HEK293T (cell line): ENCODE measurements at regions not wholly inside any gene's neighbourhood (a gene's known extent, or its start where the extent isn't known, plus 50 kb on each side); places are given as distances from the start of the nearest gene placed in this dataset.

Source experiments
- CTCF ChIA-PET: fragments of 350-600 bp; formaldehyde crosslinking; extraction: SDS; loops from one replicate; lab custom pipeline; 2021; ENCODE audit warnings: antibody characterized with exemption, inconsistent platforms; lab: Yijun Ruan, JAX
- POLR2A ChIA-PET: fragments of 350-600 bp; formaldehyde crosslinking; extraction: SDS; loops from one replicate; lab custom pipeline; 2020; ENCODE audit warnings: antibody characterized with exemption, inconsistent platforms; lab: Yijun Ruan, JAX
- DNase-seq: peaks from one replicate; pipeline ENCODE4 v3.0.0; 2012; ENCODE audit warnings: mixed read lengths; ENCODE audit errors: extremely low spot score
- ARNT ChIP-seq: fragments of 450-650 bp; IDR thresholded peaks from 2 replicates; pipeline ENCODE4 v1.6.1; 2017; ENCODE audit warnings: mild to moderate bottlenecking
- BHLHE40 ChIP-seq: fragments of 450-650 bp; IDR thresholded peaks from 2 replicates; pipeline ENCODE4 v1.6.1; 2016; ENCODE audit warnings: mild to moderate bottlenecking, moderate library complexity, borderline replicate concordance
- CTBP1 ChIP-seq: fragments of 450-650 bp; IDR thresholded peaks from 2 replicates; pipeline ENCODE4 v1.6.1; 2016; ENCODE audit warnings: borderline replicate concordance
- ELF4 ChIP-seq: fragments of 450-650 bp; IDR thresholded peaks from 2 replicates; pipeline ENCODE4 v1.6.1; 2017; ENCODE audit warnings: antibody characterized with exemption
- FOXA1 ChIP-seq: fragments of 450-650 bp; IDR thresholded peaks from 2 replicates; pipeline ENCODE4 v1.6.1; 2016; ENCODE audit warnings: mild to moderate bottlenecking
- FOXK2 ChIP-seq: fragments of 450-650 bp; IDR thresholded peaks from 2 replicates; pipeline ENCODE4 v1.6.1; 2016; ENCODE audit warnings: mild to moderate bottlenecking
- FOXM1 ChIP-seq: fragments of 450-650 bp; IDR thresholded peaks from 2 replicates; pipeline ENCODE4 v1.6.1; 2017; ENCODE audit warnings: mild to moderate bottlenecking, borderline replicate concordance
- HDGF ChIP-seq: fragments of 450-650 bp; IDR thresholded peaks from 2 replicates; pipeline ENCODE4 v1.6.1; 2017; ENCODE audit warnings: antibody characterized with exemption, borderline replicate concordance
- L3MBTL2 ChIP-seq: fragments of 450-650 bp; conservative IDR thresholded peaks from 2 replicates; pipeline ENCODE4 v1.6.1; 2016; ENCODE audit warnings: mild to moderate bottlenecking
- LEF1 ChIP-seq: fragments of 450-650 bp; IDR thresholded peaks from 2 replicates; pipeline ENCODE4 v1.6.1; 2017; ENCODE audit warnings: mild to moderate bottlenecking, borderline replicate concordance
- NFRKB ChIP-seq: fragments of 450-650 bp; IDR thresholded peaks from 2 replicates; pipeline ENCODE4 v1.6.1; 2016; ENCODE audit warnings: mild to moderate bottlenecking, moderate library complexity
- PKNOX1 ChIP-seq: fragments of 450-650 bp; IDR thresholded peaks from 2 replicates; pipeline ENCODE4 v1.6.1; 2016
- SP1 ChIP-seq: fragments of 450-650 bp; IDR thresholded peaks from 2 replicates; pipeline ENCODE4 v1.6.1; 2017
- SUZ12 ChIP-seq: fragments of 450-650 bp; IDR thresholded peaks from 2 replicates; pipeline ENCODE4 v1.6.1; 2016; ENCODE audit warnings: mild to moderate bottlenecking
- TARDBP ChIP-seq: fragments of 450-650 bp; IDR thresholded peaks from 2 replicates; pipeline ENCODE4 v1.6.1; 2016
- ZNF384 ChIP-seq: fragments of 450-650 bp; IDR thresholded peaks from 2 replicates; pipeline ENCODE4 v1.6.1; 2016

- ChIA-PET POLR2A (no interaction called here), CTCF (no interaction called here)
- TF ChIP-seq TARDBP (no peak), BHLHE40 (no peak), FOXA1 (no peak), CTBP1 (no peak), FOXM1 (no peak), FOXK2 (no peak), ARNT (no peak), L3MBTL2 (no peak), HDGF (no peak), PKNOX1 (no peak), SP1 (no peak)
- no peak for DNase-seq
These were observed 359.5 kb upstream of the RGPD4 start for GRCh38 chr2:107466984-107467773.

GRCh38 chr2:107469437-107469995 lies 357.2 kb upstream of the RGPD4 start:
- no peak for TF ChIP-seq ARNT
- no peak for TF ChIP-seq ELF4
- no peak for TF ChIP-seq FOXK2
- TF ChIP-seq SUZ12, result no peak
- TF ChIP-seq PKNOX1, result no peak
- TF ChIP-seq BHLHE40, result no peak
- TF ChIP-seq HDGF, result no peak
- TF ChIP-seq FOXA1, result no peak
- no peak for TF ChIP-seq LEF1
- TF ChIP-seq SP1, result no peak
- ChIA-PET POLR2A (no interaction called here), CTCF (no interaction called here)
- no peak for DNase-seq

- CTCF ChIA-PET, result no interaction called here
These were observed 353.5 kb upstream of the RGPD4 start for GRCh38 chr2:107473150-107473549.

GRCh38 chr2:107475859-107476258 lies 350.8 kb upstream of the RGPD4 start:
- ChIA-PET CTCF (no interaction called here), POLR2A (no interaction called here)
- no peak for DNase-seq
- no peak for TF ChIP-seq LEF1
- no peak for TF ChIP-seq BHLHE40
- TF ChIP-seq FOXA1, result no peak
- TF ChIP-seq SP1, result no peak
- TF ChIP-seq FOXK2, result no peak
- TF ChIP-seq CTBP1, result no peak
- TF ChIP-seq ARNT, result no peak
- no peak for TF ChIP-seq ZNF384
- TF ChIP-seq NFRKB, result no peak
- TF ChIP-seq PKNOX1, result no peak
- TF ChIP-seq HDGF, result no peak
- no peak for TF ChIP-seq ELF4
- no peak for TF ChIP-seq SUZ12
- TF ChIP-seq TARDBP, result no peak

More at GRCh38 chr2:107473150-107473549, 353.5 kb upstream of the RGPD4 start:
- POLR2A ChIA-PET, result no interaction called here
- TF ChIP-seq TARDBP (no peak), PKNOX1 (no peak), ELF4 (no peak), SUZ12 (no peak), LEF1 (no peak), ZNF384 (no peak), FOXK2 (no peak), FOXA1 (no peak), CTBP1 (no peak), L3MBTL2 (no peak), ARNT (no peak), HDGF (no peak), NFRKB (no peak), FOXM1 (no peak), SP1 (no peak)
- DNase-seq, result no peak

- ChIA-PET POLR2A (no interaction called here), CTCF (no interaction called here)
- TF ChIP-seq TARDBP (no peak), FOXM1 (no peak), FOXA1 (no peak), FOXK2 (no peak), LEF1 (no peak), ZNF384 (no peak), SP1 (no peak), SUZ12 (no peak), HDGF (no peak), L3MBTL2 (no peak), ELF4 (no peak)
- no peak for DNase-seq
These were observed 324.2 kb upstream of the RGPD4 start for GRCh38 chr2:107502539-107502938.
